HCEC 1CT (cell line): ENCODE measurements at regions not wholly inside any gene's neighbourhood (a gene's known extent, or its start where the extent isn't known, plus 50 kb on each side); places are given as distances from the start of the nearest gene placed in this dataset.
"Not testable (repeated sequence)": the region's sequence is repeated elsewhere in the genome, so short reads cannot be mapped to it uniquely, and the experiment has no call there.

Experiments used
- DNase-seq: peaks from one replicate; pipeline ENCODE4 v3.0.0-alpha.2; 2017

- DNase-seq = no peak
Observed at GRCh38 chr4:130026185-130026584, 930.2 kb downstream of the C4orf33 start.

- DNase-seq = no peak
Observed at GRCh38 chr4:130027973-130028372, 932.0 kb downstream of the C4orf33 start.

DNA sequence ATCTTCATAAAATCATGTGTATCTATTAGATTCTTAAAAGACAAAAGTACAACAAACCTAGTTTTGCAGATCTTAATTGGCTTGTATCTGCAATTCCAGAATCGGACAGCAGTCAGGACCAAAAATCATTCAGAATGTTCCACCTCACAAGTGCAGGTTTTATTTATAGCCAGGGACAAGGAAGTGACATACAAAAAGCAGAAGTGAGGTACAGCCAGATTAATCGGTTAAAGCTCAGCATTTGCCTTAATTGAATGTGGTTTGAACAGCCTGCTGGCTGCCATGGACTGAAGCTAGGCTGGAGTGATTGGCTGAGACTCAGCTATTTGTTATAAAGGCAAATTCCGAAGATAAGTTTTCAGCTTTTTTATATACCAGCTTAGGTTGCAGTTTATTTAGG, 932.6 kb downstream of the C4orf33 start:
- no peak for DNase-seq

GRCh38 chr4:130029442-130029841, 933.5 kb downstream of the C4orf33 start:
- DNase-seq = no peak

DNA sequence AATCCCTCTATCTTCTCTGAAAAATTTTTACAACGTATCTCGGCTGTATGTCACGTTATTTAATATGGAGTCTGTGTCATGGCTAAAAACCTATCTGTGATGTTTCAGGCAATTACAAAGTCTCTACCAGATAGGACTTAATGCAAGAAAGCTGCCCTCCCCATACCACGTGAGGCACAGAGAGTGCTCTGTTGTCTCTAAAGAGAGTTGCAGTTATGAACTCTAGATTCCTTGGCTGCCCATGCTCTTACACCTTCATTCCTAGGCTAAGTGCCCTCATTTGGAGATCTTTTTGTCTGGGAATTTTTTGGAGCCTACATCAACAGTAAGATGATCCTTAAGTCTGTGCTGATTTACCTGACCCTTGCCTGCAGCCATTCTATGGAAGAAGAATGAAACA, 935.9 kb downstream of the C4orf33 start:
- no peak for DNase-seq

GRCh38 chr4:130033657-130034056, 937.7 kb downstream of the C4orf33 start:
- not testable (repeated sequence) for DNase-seq

DNA sequence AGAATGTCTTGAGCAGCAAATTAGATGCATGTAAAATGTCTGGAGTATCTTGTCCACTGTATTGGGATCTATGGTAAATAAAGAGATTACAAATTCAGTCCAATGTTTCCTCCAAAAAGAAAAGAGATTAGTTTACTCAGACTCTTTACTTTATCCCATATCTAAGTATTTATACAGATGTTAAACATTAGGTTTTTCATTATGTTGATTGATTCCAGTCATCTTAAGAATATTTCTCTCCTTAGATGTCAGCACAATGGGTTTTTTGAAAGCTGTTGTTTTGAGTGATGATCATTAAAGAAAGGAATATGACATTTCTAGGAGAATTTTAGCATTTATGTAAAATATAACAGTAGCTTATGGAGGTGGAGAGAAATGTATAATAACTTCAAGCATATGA, 938.9 kb downstream of the C4orf33 start:
- DNase-seq = no peak

GRCh38 chr4:130035391-130035790, 939.4 kb downstream of the C4orf33 start:
- DNase-seq = no peak

DNA sequence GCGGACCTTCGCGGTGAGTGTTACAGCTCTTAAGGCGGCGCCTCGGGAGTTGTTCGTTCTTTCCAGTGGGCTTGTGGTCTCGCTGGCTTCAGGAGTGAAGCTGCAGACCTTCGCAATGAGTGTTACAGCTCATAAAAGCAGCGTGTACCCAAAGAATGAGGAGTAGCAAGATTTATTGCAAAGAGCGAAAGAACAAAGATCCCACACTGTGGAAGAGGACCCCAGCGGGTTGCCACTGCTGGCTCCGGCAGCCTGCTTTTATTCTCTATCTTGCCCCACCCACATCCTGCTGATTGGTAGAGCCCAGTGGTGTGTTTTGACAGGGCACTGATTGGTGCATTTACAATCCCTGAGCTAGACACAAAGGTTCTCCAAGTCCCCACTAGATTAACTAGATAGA, 941.9 kb downstream of the C4orf33 start:
- DNase-seq = not testable (repeated sequence)

- DNase-seq = not testable (repeated sequence)
Observed at GRCh38 chr4:130038540-130038939, 942.6 kb downstream of the C4orf33 start.

DNA sequence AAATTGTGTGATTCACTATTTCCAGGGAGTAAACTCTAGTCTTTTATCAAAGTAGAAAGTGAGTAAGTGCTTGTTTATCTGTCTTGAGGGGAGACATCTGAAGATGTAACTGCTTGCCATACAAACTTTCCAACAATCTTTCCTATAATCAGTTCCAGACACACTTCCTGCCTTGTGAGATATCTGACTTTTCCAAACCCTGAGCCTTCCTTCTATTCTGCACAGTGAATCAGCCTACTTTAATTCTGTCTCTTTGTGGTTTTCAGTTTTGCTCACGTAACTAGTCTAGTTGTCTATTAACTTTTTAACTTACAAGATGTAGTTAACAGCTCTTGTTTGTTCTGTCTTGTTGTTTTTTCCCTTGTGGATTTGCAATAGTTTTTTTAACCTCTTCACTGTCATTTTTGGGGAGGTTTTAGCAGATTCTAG, 947.8 kb downstream of the C4orf33 start:
- DNase-seq = peak; percentile 58

GRCh38 chr4:130044788-130045531, 949.0 kb downstream of the C4orf33 start:
- DNase-seq = no peak

- no peak for DNase-seq
Observed at GRCh38 chr4:130053723-130054122, 957.8 kb downstream of the C4orf33 start.

- DNase-seq = no peak
Observed at GRCh38 chr4:130054908-130055307, 959.0 kb downstream of the C4orf33 start.

GRCh38 chr4:130056286-130056685, 960.3 kb downstream of the C4orf33 start:
- no peak for DNase-seq

- DNase-seq = no peak
Observed at GRCh38 chr4:130064471-130064870, 968.5 kb downstream of the C4orf33 start.

DNA sequence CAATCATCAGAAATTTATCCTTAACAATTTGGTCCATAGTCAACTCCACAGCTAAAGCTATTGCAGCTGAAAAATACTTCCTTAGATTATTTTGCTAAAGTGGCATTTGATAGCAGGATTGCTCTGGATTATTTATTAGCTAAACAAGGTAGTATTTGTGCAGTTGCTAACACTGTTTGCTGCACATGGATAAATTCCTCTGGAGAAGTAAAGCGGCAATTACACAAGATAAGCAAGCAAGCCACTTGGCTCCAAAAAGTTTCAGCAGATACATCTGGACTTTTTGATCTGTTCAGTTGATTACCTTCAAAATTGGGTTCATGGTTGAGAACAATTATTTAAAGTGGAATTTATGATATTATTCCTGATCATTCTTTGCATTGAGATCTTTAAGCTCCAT, 971.5 kb downstream of the C4orf33 start:
- DNase-seq = no peak

GRCh38 chr4:130068072-130068471, 972.1 kb downstream of the C4orf33 start:
- no peak for DNase-seq

GRCh38 chr4:130071746-130072145, 975.8 kb downstream of the C4orf33 start:
- DNase-seq = peak; percentile 22

- no peak for DNase-seq
Observed at GRCh38 chr4:130073145-130073790, 977.3 kb downstream of the C4orf33 start.

- no peak for DNase-seq
Observed at GRCh38 chr4:130074096-130074495, 978.1 kb downstream of the C4orf33 start.

- DNase-seq = peak; percentile 9
Observed at GRCh38 chr4:130077275-130077674, 981.3 kb downstream of the C4orf33 start.

DNA sequence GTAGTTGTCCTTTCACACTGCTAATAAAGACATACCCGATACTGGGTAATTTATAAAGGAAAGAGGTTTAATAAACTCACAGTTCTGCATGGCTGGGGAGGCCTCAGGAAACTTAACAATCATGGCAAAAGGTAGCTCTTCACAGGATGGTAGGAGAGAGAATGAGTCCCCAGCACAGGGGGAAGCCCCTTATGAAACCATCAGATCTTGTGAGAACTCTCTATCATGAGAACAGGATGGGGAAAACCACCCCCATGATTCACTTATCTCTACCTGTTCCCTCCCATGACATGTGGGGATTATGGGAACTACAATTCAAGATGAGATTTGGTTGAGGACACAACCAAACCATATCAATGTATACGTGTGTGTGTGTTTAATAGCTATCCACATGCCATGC, 983.1 kb downstream of the C4orf33 start:
- not testable (repeated sequence) for DNase-seq

DNA sequence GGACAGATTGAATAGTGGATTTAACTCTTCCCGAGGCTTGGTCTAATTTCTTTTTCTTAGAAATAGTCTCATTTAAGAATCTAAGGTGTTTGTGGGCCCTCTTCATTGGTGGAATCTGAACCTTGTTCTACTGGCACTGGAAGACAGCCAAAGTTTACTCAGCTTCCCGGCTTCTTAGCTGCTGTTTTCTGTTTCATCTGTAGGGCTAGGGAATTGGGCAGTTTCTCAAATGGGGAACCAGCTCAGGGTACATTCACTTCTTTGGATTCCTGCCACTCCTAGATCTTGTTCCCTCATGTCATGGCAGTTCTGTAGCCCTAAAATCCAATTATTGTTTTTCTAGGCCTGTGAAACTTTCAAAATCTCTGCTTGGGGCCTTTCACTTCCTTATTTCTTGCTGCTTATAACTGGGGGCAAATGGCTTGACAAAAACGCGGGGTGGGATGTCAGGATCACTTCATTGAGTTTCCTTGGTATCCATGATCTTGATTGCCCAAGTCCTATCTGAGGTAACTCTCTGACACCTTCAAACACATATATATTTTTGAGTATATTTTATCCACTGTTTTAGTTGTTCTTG, 985.0 kb downstream of the C4orf33 start:
- DNase-seq = peak; percentile 32
